OCI-LY1 (cell line): ENCODE measurements at regions not wholly inside any gene's neighbourhood (a gene's known extent, or its start where the extent isn't known, plus 50 kb on each side); places are given as distances from the start of the nearest gene placed in this dataset.

ENCODE experiments used
- H2AFZ ChIP-seq: fragments of 200-600 bp; sonication (generic), shearing (Covaris generic); 2 replicates; pipeline ENCODE4 v1.6.0; 2014; ENCODE audit warnings: antibody characterized with exemption, mild to moderate bottlenecking, low read length
- H3F3A ChIP-seq: fragments of 200-600 bp; sonication (generic), shearing (Covaris generic); 2 replicates; pipeline ENCODE4 v1.6.0; 2014; ENCODE audit warnings: mild to moderate bottlenecking, antibody characterized with exemption, low read length, moderate library complexity; ENCODE audit not compliant: insufficient read depth
- H3K27ac ChIP-seq: fragments of 200-600 bp; sonication (generic); 2 replicates; pipeline ENCODE4 v1.5.1; 2014; ENCODE audit warnings: low read length, mixed run types, mild to moderate bottlenecking, low read depth; ENCODE audit not compliant: poor library complexity, severe bottlenecking
- H3K27me3 ChIP-seq: fragments of 200-600 bp; sonication (generic); 2 replicates; pipeline ENCODE4 v1.6.0; 2014; ENCODE audit warnings: antibody characterized with exemption, mild to moderate bottlenecking, low read length, moderate library complexity; ENCODE audit not compliant: insufficient read depth
- H3K36me3 ChIP-seq: fragments of 200-600 bp; sonication (generic); 2 replicates; pipeline ENCODE4 v1.6.1; 2014; ENCODE audit warnings: mild to moderate bottlenecking, antibody characterized with exemption, low read length, moderate library complexity, mixed read lengths; ENCODE audit not compliant: insufficient read depth
- H3K4me1 ChIP-seq: fragments of 200-600 bp; sonication (generic); 2 replicates; pipeline ENCODE4 v1.5.1; 2014; ENCODE audit warnings: mild to moderate bottlenecking, low read length, moderate library complexity; ENCODE audit not compliant: insufficient read depth, severe bottlenecking
- H3K4me2 ChIP-seq: fragments of 200-600 bp; sonication (generic), shearing (Covaris generic); 2 replicates; pipeline ENCODE4 v1.6.1; 2014; ENCODE audit warnings: low read length
- H3K4me3 ChIP-seq: fragments of 200-600 bp; sonication (generic); 2 replicates; pipeline ENCODE4 v1.5.1; 2014; ENCODE audit warnings: low read length, low read depth, mild to moderate bottlenecking, mixed read lengths; ENCODE audit not compliant: poor library complexity, severe bottlenecking
- H3K79me2 ChIP-seq: fragments of 200-600 bp; shearing (Covaris generic); 2 replicates; pipeline ENCODE4 v1.6.1; 2016; ENCODE audit warnings: mixed run types, low read length, mixed read lengths; ENCODE audit not compliant: insufficient read depth
- H3K9ac ChIP-seq: fragments of 200-600 bp; sonication (generic), shearing (Covaris generic); 2 replicates; pipeline ENCODE4 v1.6.1; 2014; ENCODE audit warnings: mild to moderate bottlenecking, low read length, mixed read lengths
- H3K9me2 ChIP-seq: fragments of 200-600 bp; sonication (generic), shearing (Covaris generic); 2 replicates; pipeline ENCODE4 v1.6.1; 2014; ENCODE audit warnings: low read depth, mild to moderate bottlenecking, low read length, mixed read lengths
- H3K9me3 ChIP-seq: fragments of 200-600 bp; shearing (Covaris generic); 2 replicates; pipeline ENCODE4 v1.6.1; 2014; ENCODE audit warnings: low read length, mixed read lengths
- H4K20me1 ChIP-seq: fragments of 200-600 bp; sonication (generic), shearing (Covaris generic); 2 replicates; pipeline ENCODE4 v1.6.0; 2016; ENCODE audit warnings: mild to moderate bottlenecking, low read length; ENCODE audit not compliant: insufficient read depth
- EZH2 ChIP-seq: fragments of 200-600 bp; sonication (generic), shearing (Covaris generic); IDR thresholded peaks from 2 replicates; pipeline ENCODE4 v1.8.0; 2017; ENCODE audit warnings: borderline replicate concordance, mixed run types, mild to moderate bottlenecking, antibody characterized with exemption, low read length, moderate library complexity, mixed read lengths
- TF ChIP-seq, protein P1 (sequence below): fragments of 200-600 bp; sonication (generic), shearing (Covaris generic); IDR thresholded peaks from 2 replicates; pipeline ENCODE4 v1.5.1; 2017; ENCODE audit warnings: mild to moderate bottlenecking, antibody characterized with exemption, low read length, moderate library complexity, mixed read lengths

DNA sequence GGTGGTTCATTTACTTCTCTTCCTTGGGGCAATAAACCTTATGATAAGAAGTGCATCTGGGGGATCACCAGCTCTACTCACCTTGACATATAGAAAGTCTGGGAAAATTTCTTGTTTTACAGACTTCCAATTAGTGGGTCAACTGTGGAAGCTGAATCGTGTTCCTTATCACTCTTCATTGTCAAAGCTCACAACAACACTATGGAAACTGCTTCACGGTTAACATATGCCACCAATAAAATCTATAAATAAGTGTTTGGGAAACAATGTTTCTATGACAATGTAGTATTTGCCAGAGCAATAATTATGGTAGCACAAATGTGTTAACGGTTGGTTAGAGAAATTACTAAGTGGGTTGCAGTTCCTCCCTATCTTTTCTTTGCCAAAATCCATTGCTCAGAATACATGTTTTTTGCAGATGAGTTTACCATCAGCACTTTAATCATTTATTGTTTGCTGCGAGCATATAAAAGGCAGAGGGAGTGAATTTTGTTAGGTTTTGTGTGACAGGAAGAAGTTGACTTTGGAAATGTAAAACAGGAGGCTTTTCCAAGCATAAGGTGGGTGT lies 321.8 kb downstream of the RFC3 start:
- Histone ChIP-seq H3K4me1 (no peaks in the 10 kb centered on the region), H3K27ac (no peak overlapping the region), H3K4me2 (no peak overlapping the region), H3K79me2 (no peaks in the 10 kb centered on the region), H3K27me3 (no peaks in the 10 kb centered on the region), H3K36me3 (no peaks in the 10 kb centered on the region), H2AFZ (no peak overlapping the region), H4K20me1 (no peaks in the 10 kb centered on the region), H3F3A (no peaks in the 10 kb centered on the region), H3K9ac (no peak overlapping the region), H3K9me2 (no peaks in the 10 kb centered on the region), H3K4me3 (no peak overlapping the region), H3K9me3 (no peaks in the 10 kb centered on the region)
- no peak for TF ChIP-seq EZH2
- TF ChIP-seq, protein P1, sequence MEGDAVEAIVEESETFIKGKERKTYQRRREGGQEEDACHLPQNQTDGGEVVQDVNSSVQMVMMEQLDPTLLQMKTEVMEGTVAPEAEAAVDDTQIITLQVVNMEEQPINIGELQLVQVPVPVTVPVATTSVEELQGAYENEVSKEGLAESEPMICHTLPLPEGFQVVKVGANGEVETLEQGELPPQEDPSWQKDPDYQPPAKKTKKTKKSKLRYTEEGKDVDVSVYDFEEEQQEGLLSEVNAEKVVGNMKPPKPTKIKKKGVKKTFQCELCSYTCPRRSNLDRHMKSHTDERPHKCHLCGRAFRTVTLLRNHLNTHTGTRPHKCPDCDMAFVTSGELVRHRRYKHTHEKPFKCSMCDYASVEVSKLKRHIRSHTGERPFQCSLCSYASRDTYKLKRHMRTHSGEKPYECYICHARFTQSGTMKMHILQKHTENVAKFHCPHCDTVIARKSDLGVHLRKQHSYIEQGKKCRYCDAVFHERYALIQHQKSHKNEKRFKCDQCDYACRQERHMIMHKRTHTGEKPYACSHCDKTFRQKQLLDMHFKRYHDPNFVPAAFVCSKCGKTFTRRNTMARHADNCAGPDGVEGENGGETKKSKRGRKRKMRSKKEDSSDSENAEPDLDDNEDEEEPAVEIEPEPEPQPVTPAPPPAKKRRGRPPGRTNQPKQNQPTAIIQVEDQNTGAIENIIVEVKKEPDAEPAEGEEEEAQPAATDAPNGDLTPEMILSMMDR = no peak

DNA sequence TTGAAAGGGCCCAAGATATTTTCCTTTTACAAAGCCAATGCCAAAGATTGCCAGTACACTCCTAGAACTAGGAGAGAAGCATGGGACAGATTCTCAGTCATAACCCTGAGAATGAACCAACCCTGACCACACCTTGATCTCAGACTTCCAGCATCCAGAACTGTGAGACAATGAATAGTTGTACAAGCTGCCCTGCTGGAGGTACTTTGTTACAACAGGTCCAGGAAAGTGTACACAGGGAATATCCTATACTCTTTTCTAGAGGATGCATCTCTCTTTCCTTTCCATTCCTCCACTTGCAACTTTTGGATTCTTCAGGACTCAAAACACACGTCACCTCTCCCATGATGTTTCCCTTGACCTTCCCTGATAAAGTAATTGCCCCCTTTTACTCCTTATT lies 325.7 kb downstream of the RFC3 start:
- H3K9me3 ChIP-seq = no peaks in the 10 kb centered on the region
- H3K9ac ChIP-seq = no peak overlapping the region
- no peak overlapping the region for H3K4me3 ChIP-seq
- H4K20me1 ChIP-seq = no peaks in the 10 kb centered on the region
- no peaks in the 10 kb centered on the region for H3F3A ChIP-seq
- no peaks in the 10 kb centered on the region for H3K79me2 ChIP-seq
- no peak overlapping the region for H3K27ac ChIP-seq
- no peak overlapping the region for H2AFZ ChIP-seq
- H3K36me3 ChIP-seq = no peaks in the 10 kb centered on the region
- TF ChIP-seq, protein P1 = no peak
- TF ChIP-seq EZH2 = no peak
- no peaks in the 10 kb centered on the region for H3K9me2 ChIP-seq
- H3K27me3 ChIP-seq = no peaks in the 10 kb centered on the region
- H3K4me1 ChIP-seq = no peaks in the 10 kb centered on the region
- H3K4me2 ChIP-seq = no peak overlapping the region

DNA sequence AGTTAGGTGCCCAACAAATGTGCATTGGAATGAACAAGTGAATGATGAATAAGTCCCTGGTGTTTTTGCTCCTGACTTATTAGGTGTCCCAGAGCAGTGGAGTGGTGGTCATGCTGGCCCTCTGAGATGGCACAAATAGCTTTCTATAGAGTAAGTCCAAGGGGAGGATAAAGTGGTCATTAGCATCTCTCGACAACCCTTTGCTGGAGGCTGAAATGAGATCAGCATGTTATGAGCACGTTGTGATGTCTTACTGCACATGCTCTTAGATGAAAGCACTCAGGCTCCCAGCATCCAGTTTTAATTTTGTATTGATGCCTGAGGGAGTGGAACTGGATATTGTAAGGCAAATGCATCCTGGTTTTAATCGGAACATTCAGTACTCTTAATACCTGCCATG lies 326.2 kb downstream of the RFC3 start:
- Histone ChIP-seq H3K9me2 (no peaks in the 10 kb centered on the region), H3K27me3 (no peaks in the 10 kb centered on the region), H3K9ac (no peak overlapping the region), H3K4me2 (no peak overlapping the region), H2AFZ (no peak overlapping the region), H3K79me2 (no peaks in the 10 kb centered on the region), H3F3A (no peaks in the 10 kb centered on the region), H3K4me1 (no peaks in the 10 kb centered on the region), H3K9me3 (no peaks in the 10 kb centered on the region), H3K4me3 (no peak overlapping the region), H3K27ac (no peak overlapping the region), H4K20me1 (no peaks in the 10 kb centered on the region), H3K36me3 (no peaks in the 10 kb centered on the region)
- no peak for TF ChIP-seq EZH2
- TF ChIP-seq, protein P1 = no peak
